SK-N-SH treated with all-trans-retinoic acid at 6 μM for 48 hours (cell line): ENCODE measurements at regions not wholly inside any gene's neighbourhood (a gene's known extent, or its start where the extent isn't known, plus 50 kb on each side); places are given as distances from the start of the nearest gene placed in this dataset.

Experiments used
- ATAC-seq: fragments of 200-7000 bp; cut with Tn5 transposase; 3 replicates; pipeline ENCODE4 v1.9.1; 2020; ENCODE audit warnings: mild to moderate bottlenecking, moderate library complexity
- ARNTL ChIP-seq: fragments of 450-650 bp; formaldehyde crosslinking; IDR thresholded peaks from 2 replicates; pipeline ENCODE4 v1.5.0; 2020; ENCODE audit warnings: low read depth, mild to moderate bottlenecking, moderate library complexity, borderline replicate concordance
- BACH2 ChIP-seq: fragments of 250-450 bp; sonication (Bioruptor Pico); IDR thresholded peaks from 2 replicates; pipeline ENCODE4 v1.9.0; 2021; ENCODE audit warnings: mild to moderate bottlenecking, borderline replicate concordance
- CSDC2 ChIP-seq: fragments of 250-450 bp; sonication (Bioruptor Pico); IDR thresholded peaks from 2 replicates; pipeline ENCODE4 v1.5.0; 2020; ENCODE audit warnings: mild to moderate bottlenecking, moderate library complexity
- ESRRG ChIP-seq: fragments of 250-450 bp; sonication (Bioruptor Pico); IDR thresholded peaks from 2 replicates; pipeline ENCODE4 v1.6.1; 2021; ENCODE audit warnings: mild to moderate bottlenecking
- GLIS3 ChIP-seq: fragments of 250-450 bp; sonication (Bioruptor Pico); IDR thresholded peaks from 2 replicates; pipeline ENCODE4 v1.5.0; 2020; ENCODE audit warnings: mild to moderate bottlenecking, moderate library complexity
- ISL1 ChIP-seq: fragments of 250-450 bp; sonication (Bioruptor Pico); IDR thresholded peaks from 2 replicates; pipeline ENCODE4 v2.1.2; 2022; ENCODE audit warnings: mild to moderate bottlenecking, moderate library complexity
- OSR1 ChIP-seq: fragments of 250-450 bp; sonication (Bioruptor Pico); IDR thresholded peaks from 2 replicates; pipeline ENCODE4 v1.8.0; 2022; ENCODE audit warnings: moderate library complexity, mild to moderate bottlenecking, inconsistent platforms
- PPARA ChIP-seq: fragments of 250-450 bp; sonication (Bioruptor Pico); IDR thresholded peaks from 2 replicates; pipeline ENCODE4 v1.5.0; 2020; ENCODE audit warnings: mild to moderate bottlenecking, borderline replicate concordance
- RARB ChIP-seq: fragments of 250-450 bp; sonication (Bioruptor Pico); IDR thresholded peaks from 2 replicates; pipeline ENCODE4 v1.8.0; 2021; ENCODE audit warnings: mild to moderate bottlenecking, moderate library complexity
- SNAI2 ChIP-seq: fragments of 250-450 bp; sonication (Bioruptor Pico); IDR thresholded peaks from 2 replicates; pipeline ENCODE4 v1.5.0; 2020; ENCODE audit warnings: mild to moderate bottlenecking, moderate library complexity
- TCF4 ChIP-seq: fragments of 250-450 bp; sonication (Bioruptor Pico); IDR thresholded peaks from 2 replicates; pipeline ENCODE4 v1.8.0; 2021; ENCODE audit warnings: mild to moderate bottlenecking, moderate library complexity, borderline replicate concordance
- TOX ChIP-seq: fragments of 250-450 bp; sonication (Bioruptor Pico); IDR thresholded peaks from 2 replicates; pipeline ENCODE4 v1.8.0; 2021; ENCODE audit warnings: mild to moderate bottlenecking, moderate library complexity, borderline replicate concordance
- ZC3H10 ChIP-seq: fragments of 250-450 bp; sonication (Bioruptor Pico); IDR thresholded peaks from 2 replicates; pipeline ENCODE4 v1.5.1; 2021; ENCODE audit warnings: mild to moderate bottlenecking, moderate library complexity
- ZFP3 ChIP-seq: fragments of 250-450 bp; sonication (Bioruptor Pico); IDR thresholded peaks from 2 replicates; pipeline ENCODE4 v1.5.0; 2020; ENCODE audit warnings: mild to moderate bottlenecking, moderate library complexity
- ZFP30 ChIP-seq: fragments of 450-650 bp; formaldehyde crosslinking; IDR thresholded peaks from 2 replicates; pipeline ENCODE4 v1.5.0; 2022; ENCODE audit warnings: mild to moderate bottlenecking, moderate library complexity
- ZNF565 ChIP-seq: fragments of 450-650 bp; formaldehyde crosslinking; conservative IDR thresholded peaks from 2 replicates; pipeline ENCODE4 v1.5.0; 2020; ENCODE audit warnings: low read depth, mild to moderate bottlenecking, moderate library complexity
- ZNF70 ChIP-seq: fragments of 450-650 bp; formaldehyde crosslinking; IDR thresholded peaks from 2 replicates; pipeline ENCODE4 v1.5.0; 2020; ENCODE audit warnings: mild to moderate bottlenecking, moderate library complexity
- ZNF8 ChIP-seq: fragments of 450-650 bp; formaldehyde crosslinking; IDR thresholded peaks from 2 replicates; pipeline ENCODE4 v1.5.0; 2020; ENCODE audit warnings: mild to moderate bottlenecking, moderate library complexity
- TF ChIP-seq, protein P1 (sequence below): fragments of 250-450 bp; sonication (Bioruptor Pico); IDR thresholded peaks from 2 replicates; pipeline ENCODE4 v1.5.0; 2020; ENCODE audit warnings: mild to moderate bottlenecking, moderate library complexity
- TF ChIP-seq, protein P2 (sequence below): fragments of 250-450 bp; sonication (Bioruptor Pico); IDR thresholded peaks from 2 replicates; pipeline ENCODE4 v1.8.0; 2021; ENCODE audit warnings: low read depth, mild to moderate bottlenecking, moderate library complexity, borderline replicate concordance
- TF ChIP-seq, protein P3 (sequence below): fragments of 250-450 bp; sonication (Bioruptor Pico); IDR thresholded peaks from 2 replicates; pipeline ENCODE4 v1.8.0; 2020; ENCODE audit warnings: mild to moderate bottlenecking, moderate library complexity, borderline replicate concordance
- TF ChIP-seq, protein P4 (sequence below): fragments of 250-450 bp; sonication (Bioruptor Pico); IDR thresholded peaks from 2 replicates; pipeline ENCODE4 v1.5.1; 2021; ENCODE audit warnings: mild to moderate bottlenecking, moderate library complexity
- TF ChIP-seq, protein P5 (sequence below): fragments of 250-450 bp; sonication (Bioruptor Pico); IDR thresholded peaks from 2 replicates; pipeline ENCODE4 v1.5.1; 2020; ENCODE audit warnings: low read depth, mild to moderate bottlenecking, moderate library complexity

DNA sequence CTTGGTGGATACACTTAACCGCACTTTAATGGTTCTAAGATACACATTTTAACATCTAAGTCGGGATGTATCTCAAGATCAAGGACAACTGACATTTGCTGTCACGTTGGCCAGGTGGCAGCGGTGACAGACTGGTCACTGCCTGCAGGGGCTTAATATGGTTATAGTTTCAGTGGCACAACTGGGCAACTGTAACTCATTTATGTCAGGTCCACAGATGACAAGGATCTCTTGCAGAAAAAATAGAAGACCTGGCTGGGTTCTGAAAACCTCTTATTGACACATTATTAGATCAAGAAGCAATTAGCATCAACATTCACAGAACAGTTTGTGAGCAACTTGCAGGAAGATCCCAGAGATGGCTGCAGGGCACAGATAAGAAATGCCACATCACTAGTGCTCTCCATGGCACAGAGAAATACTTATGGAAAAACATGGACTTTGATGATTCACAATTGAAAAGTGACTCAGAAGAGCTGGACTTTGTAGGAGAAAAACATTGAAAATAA lies 99.6 kb upstream of the SORBS2 start:
- no peak for TF ChIP-seq PPARA (CRISPR knock-in tag)
- no peak for TF ChIP-seq ZFP3 (CRISPR knock-in tag)
- no peak for TF ChIP-seq RARB (CRISPR knock-in tag)
- no peak for TF ChIP-seq TOX (CRISPR knock-in tag)
- TF ChIP-seq, protein P1, sequence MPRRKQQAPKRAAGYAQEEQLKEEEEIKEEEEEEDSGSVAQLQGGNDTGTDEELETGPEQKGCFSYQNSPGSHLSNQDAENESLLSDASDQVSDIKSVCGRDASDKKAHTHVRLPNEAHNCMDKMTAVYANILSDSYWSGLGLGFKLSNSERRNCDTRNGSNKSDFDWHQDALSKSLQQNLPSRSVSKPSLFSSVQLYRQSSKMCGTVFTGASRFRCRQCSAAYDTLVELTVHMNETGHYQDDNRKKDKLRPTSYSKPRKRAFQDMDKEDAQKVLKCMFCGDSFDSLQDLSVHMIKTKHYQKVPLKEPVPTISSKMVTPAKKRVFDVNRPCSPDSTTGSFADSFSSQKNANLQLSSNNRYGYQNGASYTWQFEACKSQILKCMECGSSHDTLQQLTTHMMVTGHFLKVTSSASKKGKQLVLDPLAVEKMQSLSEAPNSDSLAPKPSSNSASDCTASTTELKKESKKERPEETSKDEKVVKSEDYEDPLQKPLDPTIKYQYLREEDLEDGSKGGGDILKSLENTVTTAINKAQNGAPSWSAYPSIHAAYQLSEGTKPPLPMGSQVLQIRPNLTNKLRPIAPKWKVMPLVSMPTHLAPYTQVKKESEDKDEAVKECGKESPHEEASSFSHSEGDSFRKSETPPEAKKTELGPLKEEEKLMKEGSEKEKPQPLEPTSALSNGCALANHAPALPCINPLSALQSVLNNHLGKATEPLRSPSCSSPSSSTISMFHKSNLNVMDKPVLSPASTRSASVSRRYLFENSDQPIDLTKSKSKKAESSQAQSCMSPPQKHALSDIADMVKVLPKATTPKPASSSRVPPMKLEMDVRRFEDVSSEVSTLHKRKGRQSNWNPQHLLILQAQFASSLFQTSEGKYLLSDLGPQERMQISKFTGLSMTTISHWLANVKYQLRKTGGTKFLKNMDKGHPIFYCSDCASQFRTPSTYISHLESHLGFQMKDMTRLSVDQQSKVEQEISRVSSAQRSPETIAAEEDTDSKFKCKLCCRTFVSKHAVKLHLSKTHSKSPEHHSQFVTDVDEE (CRISPR knock-in tag): peak; percentile 99
- TF ChIP-seq ZNF8 (CRISPR knock-in tag): no peak
- TF ChIP-seq ZNF565: no peak
- TF ChIP-seq, protein P2, sequence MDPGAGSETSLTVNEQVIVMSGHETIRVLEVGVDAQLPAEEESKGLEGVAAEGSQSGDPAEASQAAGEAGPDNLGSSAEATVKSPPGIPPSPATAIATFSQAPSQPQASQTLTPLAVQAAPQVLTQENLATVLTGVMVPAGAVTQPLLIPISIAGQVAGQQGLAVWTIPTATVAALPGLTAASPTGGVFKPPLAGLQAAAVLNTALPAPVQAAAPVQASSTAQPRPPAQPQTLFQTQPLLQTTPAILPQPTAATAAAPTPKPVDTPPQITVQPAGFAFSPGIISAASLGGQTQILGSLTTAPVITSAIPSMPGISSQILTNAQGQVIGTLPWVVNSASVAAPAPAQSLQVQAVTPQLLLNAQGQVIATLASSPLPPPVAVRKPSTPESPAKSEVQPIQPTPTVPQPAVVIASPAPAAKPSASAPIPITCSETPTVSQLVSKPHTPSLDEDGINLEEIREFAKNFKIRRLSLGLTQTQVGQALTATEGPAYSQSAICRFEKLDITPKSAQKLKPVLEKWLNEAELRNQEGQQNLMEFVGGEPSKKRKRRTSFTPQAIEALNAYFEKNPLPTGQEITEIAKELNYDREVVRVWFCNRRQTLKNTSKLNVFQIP (CRISPR knock-in tag): no peak
- no peak for TF ChIP-seq OSR1 (CRISPR knock-in tag)
- TF ChIP-seq ZFP30: no peak
- TF ChIP-seq ISL1: no peak; the same call in 1 of the 2 replicates
- TF ChIP-seq, protein P3, sequence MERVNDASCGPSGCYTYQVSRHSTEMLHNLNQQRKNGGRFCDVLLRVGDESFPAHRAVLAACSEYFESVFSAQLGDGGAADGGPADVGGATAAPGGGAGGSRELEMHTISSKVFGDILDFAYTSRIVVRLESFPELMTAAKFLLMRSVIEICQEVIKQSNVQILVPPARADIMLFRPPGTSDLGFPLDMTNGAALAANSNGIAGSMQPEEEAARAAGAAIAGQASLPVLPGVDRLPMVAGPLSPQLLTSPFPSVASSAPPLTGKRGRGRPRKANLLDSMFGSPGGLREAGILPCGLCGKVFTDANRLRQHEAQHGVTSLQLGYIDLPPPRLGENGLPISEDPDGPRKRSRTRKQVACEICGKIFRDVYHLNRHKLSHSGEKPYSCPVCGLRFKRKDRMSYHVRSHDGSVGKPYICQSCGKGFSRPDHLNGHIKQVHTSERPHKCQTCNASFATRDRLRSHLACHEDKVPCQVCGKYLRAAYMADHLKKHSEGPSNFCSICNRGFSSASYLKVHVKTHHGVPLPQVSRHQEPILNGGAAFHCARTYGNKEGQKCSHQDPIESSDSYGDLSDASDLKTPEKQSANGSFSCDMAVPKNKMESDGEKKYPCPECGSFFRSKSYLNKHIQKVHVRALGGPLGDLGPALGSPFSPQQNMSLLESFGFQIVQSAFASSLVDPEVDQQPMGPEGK (CRISPR knock-in tag): no peak
- TF ChIP-seq, protein P4, sequence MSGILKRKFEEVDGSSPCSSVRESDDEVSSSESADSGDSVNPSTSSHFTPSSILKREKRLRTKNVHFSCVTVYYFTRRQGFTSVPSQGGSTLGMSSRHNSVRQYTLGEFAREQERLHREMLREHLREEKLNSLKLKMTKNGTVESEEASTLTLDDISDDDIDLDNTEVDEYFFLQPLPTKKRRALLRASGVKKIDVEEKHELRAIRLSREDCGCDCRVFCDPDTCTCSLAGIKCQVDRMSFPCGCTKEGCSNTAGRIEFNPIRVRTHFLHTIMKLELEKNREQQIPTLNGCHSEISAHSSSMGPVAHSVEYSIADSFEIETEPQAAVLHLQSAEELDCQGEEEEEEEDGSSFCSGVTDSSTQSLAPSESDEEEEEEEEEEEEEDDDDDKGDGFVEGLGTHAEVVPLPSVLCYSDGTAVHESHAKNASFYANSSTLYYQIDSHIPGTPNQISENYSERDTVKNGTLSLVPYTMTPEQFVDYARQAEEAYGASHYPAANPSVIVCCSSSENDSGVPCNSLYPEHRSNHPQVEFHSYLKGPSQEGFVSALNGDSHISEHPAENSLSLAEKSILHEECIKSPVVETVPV (CRISPR knock-in tag): peak; percentile 77; the same call in 1 of the 2 replicates
- peak; percentile 63; the same call in 1 of the 2 replicates for TF ChIP-seq BACH2 (CRISPR knock-in tag)
- no peak for TF ChIP-seq ARNTL (CRISPR knock-in tag)
- TF ChIP-seq ESRRG (CRISPR knock-in tag): no peak
- peak; percentile 95 for TF ChIP-seq TCF4 (CRISPR knock-in tag)
- TF ChIP-seq ZC3H10: no peak
- TF ChIP-seq ZNF70 (CRISPR knock-in tag): no peak
- peak; percentile 60; the same call in 1 of the 2 replicates for TF ChIP-seq GLIS3 (CRISPR knock-in tag)
- no peak for TF ChIP-seq SNAI2 (CRISPR knock-in tag)
- TF ChIP-seq CSDC2 (CRISPR knock-in tag): no peak
- TF ChIP-seq, protein P5, sequence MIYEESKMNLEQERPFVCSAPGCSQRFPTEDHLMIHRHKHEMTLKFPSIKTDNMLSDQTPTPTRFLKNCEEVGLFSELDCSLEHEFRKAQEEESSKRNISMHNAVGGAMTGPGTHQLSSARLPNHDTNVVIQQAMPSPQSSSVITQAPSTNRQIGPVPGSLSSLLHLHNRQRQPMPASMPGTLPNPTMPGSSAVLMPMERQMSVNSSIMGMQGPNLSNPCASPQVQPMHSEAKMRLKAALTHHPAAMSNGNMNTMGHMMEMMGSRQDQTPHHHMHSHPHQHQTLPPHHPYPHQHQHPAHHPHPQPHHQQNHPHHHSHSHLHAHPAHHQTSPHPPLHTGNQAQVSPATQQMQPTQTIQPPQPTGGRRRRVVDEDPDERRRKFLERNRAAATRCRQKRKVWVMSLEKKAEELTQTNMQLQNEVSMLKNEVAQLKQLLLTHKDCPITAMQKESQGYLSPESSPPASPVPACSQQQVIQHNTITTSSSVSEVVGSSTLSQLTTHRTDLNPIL: no peak

DNA sequence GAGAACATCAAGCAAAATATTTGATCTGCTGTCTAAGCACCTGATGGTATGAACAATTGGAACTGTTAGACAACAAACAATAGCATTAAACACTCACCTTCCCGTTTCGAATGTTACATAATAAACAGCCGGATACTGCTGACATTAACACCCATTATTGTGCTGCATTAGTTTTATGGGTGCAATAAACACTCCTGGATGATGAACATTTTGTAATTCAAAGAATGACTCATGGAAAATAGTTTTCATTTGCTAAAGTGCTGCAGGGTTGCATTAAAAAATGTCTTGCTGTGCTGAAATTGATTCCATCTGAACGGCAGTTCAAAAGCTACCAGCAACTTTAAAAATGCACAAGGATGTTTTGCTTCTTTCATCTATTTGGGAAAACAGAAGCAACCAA lies 100.8 kb upstream of the SORBS2 start:
- 0 out of 2 replicates have a peak, but pooled peaks have one; percentile 4 for TF ChIP-seq TCF4 (CRISPR knock-in tag)
- no peak for TF ChIP-seq ESRRG (CRISPR knock-in tag)
- TF ChIP-seq ZNF70 (CRISPR knock-in tag): no peak
- no peak for TF ChIP-seq ZFP30
- ATAC-seq: no peak

More for the DNA sequence above, 99.6 kb upstream of the SORBS2 start:
- peak; percentile 47; the same call in 1 of the 3 replicates for ATAC-seq
